ENCODE measurements at regions not wholly inside any gene's neighbourhood (a gene's known extent, or its start where the extent isn't known, plus 50 kb on each side); places are given as distances from the start of the nearest gene placed in this dataset.

GRCh38 chr13:50375792-50376191 lies 360.5 kb downstream of the KCNRG start:
- no peak for DNase-seq (ENCODE audit: low spot score)

GRCh38 chr13:50376895-50377575 lies 361.8 kb downstream of the KCNRG start:
- intact Hi-C loops (cut with micrococcal nuclease; ENCODE audit: unreplicated experiment) = no loop called here
- ChIA-PET POLR2A (ENCODE audit: low non-redundant PET) (no interaction called here), CTCF (no interaction called here)
- BruUV-seq (replicated peaks) = no TSS peak
- H3K27ac ChIP-seq (ENCODE audit: low read depth, low read length, poor library complexity, severe bottlenecking) = no peak overlapping the region
- H3K27me3 ChIP-seq (replicated peaks; ENCODE audit: insufficient read depth, low read depth, low read length, poor library complexity) = peaks cover 10% of the 10 kb centered on the region
- no peak for DNase-seq (ENCODE audit: low spot score)
- TF ChIP-seq EZH2 (IDR thresholded peaks at IDR 0.05; ENCODE audit: borderline replicate concordance, low read depth, low read length, poor library complexity, severe bottlenecking) = no peak
- no peak for TF ChIP-seq CTCF (conservative IDR thresholded peaks at IDR 0.05; ENCODE audit: low read depth, low read length)
- H3K36me3 ChIP-seq (ENCODE audit: insufficient read depth, low read length, poor library complexity, severe bottlenecking) = no peaks in the 10 kb centered on the region
- peaks cover 14% of the 10 kb centered on the region for H3K9me3 ChIP-seq (ENCODE audit: low read depth, low read length, poor library complexity, severe bottlenecking)
- peaks cover 12% of the 10 kb centered on the region for H3K4me1 ChIP-seq (ENCODE audit: insufficient read depth, low read length, poor library complexity, severe bottlenecking)
- H3K4me3 ChIP-seq (ENCODE audit: low read depth, low read length, poor library complexity, severe bottlenecking) = no peak overlapping the region

More at GRCh38 chr13:50375792-50376191, 360.5 kb downstream of the KCNRG start:
- Histone ChIP-seq H3K27ac (ENCODE audit: low read depth, low read length, poor library complexity, severe bottlenecking) (no peak overlapping the region), H3K4me3 (ENCODE audit: low read depth, low read length, poor library complexity, severe bottlenecking) (no peak overlapping the region), H3K9me3 (ENCODE audit: low read depth, low read length, poor library complexity, severe bottlenecking) (peaks cover 5% of the 10 kb centered on the region), H3K27me3 (replicated peaks; ENCODE audit: insufficient read depth, low read depth, low read length, poor library complexity) (peaks cover 20% of the 10 kb centered on the region), H3K36me3 (ENCODE audit: insufficient read depth, low read length, poor library complexity, severe bottlenecking) (no peaks in the 10 kb centered on the region), H3K4me1 (ENCODE audit: insufficient read depth, low read length, poor library complexity, severe bottlenecking) (peaks cover 12% of the 10 kb centered on the region)
- ChIA-PET CTCF (no interaction called here), POLR2A (ENCODE audit: low non-redundant PET) (no interaction called here)
- BruUV-seq (replicated peaks) = no TSS peak
- no peak for TF ChIP-seq CTCF (conservative IDR thresholded peaks at IDR 0.05; ENCODE audit: low read depth, low read length)
- no peak for TF ChIP-seq EZH2 (IDR thresholded peaks at IDR 0.05; ENCODE audit: borderline replicate concordance, low read depth, low read length, poor library complexity, severe bottlenecking)
- intact Hi-C loops (cut with micrococcal nuclease; ENCODE audit: unreplicated experiment) = no loop called here

GRCh38 chr13:50377726-50378270 lies 362.6 kb downstream of the KCNRG start:
- H3K4me3 ChIP-seq (ENCODE audit: low read depth, low read length, poor library complexity, severe bottlenecking) = no peak overlapping the region
- ChIA-PET POLR2A (ENCODE audit: low non-redundant PET) (no interaction called here), CTCF (no interaction called here)
- TF ChIP-seq EZH2 (IDR thresholded peaks at IDR 0.05; ENCODE audit: borderline replicate concordance, low read depth, low read length, poor library complexity, severe bottlenecking) (no peak), CTCF (conservative IDR thresholded peaks at IDR 0.05; ENCODE audit: low read depth, low read length) (no peak)
- no TSS peak for BruUV-seq (replicated peaks)
- H3K27me3 ChIP-seq (replicated peaks; ENCODE audit: insufficient read depth, low read depth, low read length, poor library complexity) = peaks cover 3% of the 10 kb centered on the region
- no peak for DNase-seq (ENCODE audit: low spot score)
- H3K4me1 ChIP-seq (ENCODE audit: insufficient read depth, low read length, poor library complexity, severe bottlenecking) = peaks cover 12% of the 10 kb centered on the region
- no peak overlapping the region for H3K27ac ChIP-seq (ENCODE audit: low read depth, low read length, poor library complexity, severe bottlenecking)
- H3K36me3 ChIP-seq (ENCODE audit: insufficient read depth, low read length, poor library complexity, severe bottlenecking) = no peaks in the 10 kb centered on the region
- peaks cover 14% of the 10 kb centered on the region for H3K9me3 ChIP-seq (ENCODE audit: low read depth, low read length, poor library complexity, severe bottlenecking)
- intact Hi-C loops (cut with micrococcal nuclease; ENCODE audit: unreplicated experiment) = no loop called here
